Bronchial epithelial cell (primary cell): ENCODE measurements at regions not wholly inside any gene's neighbourhood (a gene's known extent, or its start where the extent isn't known, plus 50 kb on each side); places are given as distances from the start of the nearest gene placed in this dataset.
A peak's percentile ranks its signal among the peaks of the same experiment; 100 is the strongest.
"Not testable (repeated sequence)": the region's sequence is repeated elsewhere in the genome, so short reads cannot be mapped to it uniquely, and the experiment has no call there.

Experiments used
- DNase-seq: peaks from one replicate; pipeline ENCODE4 v3.0.0-alpha.2; 2010; ENCODE audit warnings: low read depth
- FAIRE-seq: peaks from 2 replicates; lab custom pipeline; 2011; peaks lifted over from hg19 to GRCh38; lab: Jason Lieb, UNC
- H3K27me3 ChIP-seq: 2 replicates; pipeline ENCODE4 v1.5.1; 2011; ENCODE audit warnings: low read length; ENCODE audit not compliant: control insufficient read depth, insufficient read depth
- H3K36me3 ChIP-seq: 2 replicates; pipeline ENCODE4 v1.5.1; 2011; ENCODE audit warnings: low read length; ENCODE audit not compliant: control insufficient read depth, insufficient read depth
- H3K4me3 ChIP-seq: 2 replicates; pipeline ENCODE4 v1.5.1; 2011; ENCODE audit warnings: mild to moderate bottlenecking, low read depth, low read length, control low read depth
- TF ChIP-seq, protein P1 (sequence below): IDR thresholded peaks from 2 replicates; pipeline ENCODE4 v1.5.1; 2011; ENCODE audit warnings: mild to moderate bottlenecking, moderate library complexity, low read length, control low read depth, inconsistent platforms; ENCODE audit not compliant: insufficient read depth, severe bottlenecking

DNA sequence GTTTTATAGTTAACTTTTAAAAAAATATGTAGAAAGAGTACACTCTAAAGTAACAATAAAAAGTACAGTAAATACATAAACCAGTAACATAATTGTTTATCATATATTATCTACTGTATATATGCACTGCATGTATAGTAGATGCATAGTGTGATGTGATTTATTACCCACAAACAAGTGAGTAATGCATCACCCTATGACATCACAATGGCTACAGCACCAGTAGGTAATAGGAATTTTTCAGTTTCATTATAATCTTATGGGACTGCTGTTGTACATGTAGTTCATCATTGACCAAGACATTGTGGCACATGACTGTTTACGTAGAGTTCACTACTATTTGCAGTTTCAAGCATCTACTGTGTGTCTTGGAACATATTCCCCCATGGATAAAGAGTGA lies 1047.2 kb downstream of the ROBO2 start:
- Histone ChIP-seq H3K4me3 (no peak overlapping the region), H3K27me3 (no peaks in the 10 kb centered on the region), H3K36me3 (no peaks in the 10 kb centered on the region)
- FAIRE-seq (no peak), DNase-seq (no peak)
- TF ChIP-seq, protein P1, sequence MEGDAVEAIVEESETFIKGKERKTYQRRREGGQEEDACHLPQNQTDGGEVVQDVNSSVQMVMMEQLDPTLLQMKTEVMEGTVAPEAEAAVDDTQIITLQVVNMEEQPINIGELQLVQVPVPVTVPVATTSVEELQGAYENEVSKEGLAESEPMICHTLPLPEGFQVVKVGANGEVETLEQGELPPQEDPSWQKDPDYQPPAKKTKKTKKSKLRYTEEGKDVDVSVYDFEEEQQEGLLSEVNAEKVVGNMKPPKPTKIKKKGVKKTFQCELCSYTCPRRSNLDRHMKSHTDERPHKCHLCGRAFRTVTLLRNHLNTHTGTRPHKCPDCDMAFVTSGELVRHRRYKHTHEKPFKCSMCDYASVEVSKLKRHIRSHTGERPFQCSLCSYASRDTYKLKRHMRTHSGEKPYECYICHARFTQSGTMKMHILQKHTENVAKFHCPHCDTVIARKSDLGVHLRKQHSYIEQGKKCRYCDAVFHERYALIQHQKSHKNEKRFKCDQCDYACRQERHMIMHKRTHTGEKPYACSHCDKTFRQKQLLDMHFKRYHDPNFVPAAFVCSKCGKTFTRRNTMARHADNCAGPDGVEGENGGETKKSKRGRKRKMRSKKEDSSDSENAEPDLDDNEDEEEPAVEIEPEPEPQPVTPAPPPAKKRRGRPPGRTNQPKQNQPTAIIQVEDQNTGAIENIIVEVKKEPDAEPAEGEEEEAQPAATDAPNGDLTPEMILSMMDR: no peak

DNA sequence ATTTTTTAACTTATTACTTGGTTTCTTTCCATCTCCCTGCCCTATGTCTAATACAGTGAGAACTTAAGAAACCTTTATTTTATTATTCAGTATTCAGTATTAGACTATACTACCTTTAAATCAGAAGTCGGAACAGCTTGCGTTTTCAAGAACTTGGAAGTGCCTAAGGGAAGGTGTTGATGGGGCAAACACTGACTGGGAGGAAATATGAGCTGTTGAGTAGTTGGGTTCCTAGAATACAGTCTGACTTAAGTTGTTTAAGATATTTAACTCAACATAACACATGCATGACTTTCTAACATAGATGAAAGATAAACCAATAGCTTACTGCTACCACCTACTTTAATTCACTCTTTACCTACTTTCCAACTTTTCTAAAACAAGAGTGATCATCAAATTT lies 1048.1 kb downstream of the ROBO2 start:
- TF ChIP-seq, protein P1: no peak
- Histone ChIP-seq H3K27me3 (no peaks in the 10 kb centered on the region), H3K4me3 (no peak overlapping the region), H3K36me3 (no peaks in the 10 kb centered on the region)
- FAIRE-seq: no peak
- no peak for DNase-seq

DNA sequence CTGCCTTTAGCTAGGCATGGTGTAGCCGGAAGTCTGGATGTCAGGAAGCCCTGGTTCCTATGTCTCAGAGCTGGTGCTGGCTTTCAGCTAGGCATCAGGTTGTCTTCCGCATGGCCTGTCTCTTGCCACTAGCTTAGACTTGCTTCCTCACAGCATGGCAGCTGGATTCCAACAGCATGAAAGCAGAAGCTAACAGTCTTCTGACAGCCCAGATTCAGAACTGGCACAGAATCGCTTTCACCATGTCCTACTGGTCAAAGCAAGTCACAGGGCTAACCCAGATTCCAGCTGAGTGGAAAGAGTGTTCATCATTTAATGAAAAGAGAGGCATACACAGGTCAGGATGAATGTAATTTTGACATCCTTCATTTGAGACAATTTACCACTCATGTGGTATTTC lies 1050.5 kb downstream of the ROBO2 start:
- FAIRE-seq (no peak), DNase-seq (no peak)
- H3K4me3 ChIP-seq: no peak overlapping the region
- no peaks in the 10 kb centered on the region for H3K27me3 ChIP-seq
- no peaks in the 10 kb centered on the region for H3K36me3 ChIP-seq
- TF ChIP-seq, protein P1: no peak

DNA sequence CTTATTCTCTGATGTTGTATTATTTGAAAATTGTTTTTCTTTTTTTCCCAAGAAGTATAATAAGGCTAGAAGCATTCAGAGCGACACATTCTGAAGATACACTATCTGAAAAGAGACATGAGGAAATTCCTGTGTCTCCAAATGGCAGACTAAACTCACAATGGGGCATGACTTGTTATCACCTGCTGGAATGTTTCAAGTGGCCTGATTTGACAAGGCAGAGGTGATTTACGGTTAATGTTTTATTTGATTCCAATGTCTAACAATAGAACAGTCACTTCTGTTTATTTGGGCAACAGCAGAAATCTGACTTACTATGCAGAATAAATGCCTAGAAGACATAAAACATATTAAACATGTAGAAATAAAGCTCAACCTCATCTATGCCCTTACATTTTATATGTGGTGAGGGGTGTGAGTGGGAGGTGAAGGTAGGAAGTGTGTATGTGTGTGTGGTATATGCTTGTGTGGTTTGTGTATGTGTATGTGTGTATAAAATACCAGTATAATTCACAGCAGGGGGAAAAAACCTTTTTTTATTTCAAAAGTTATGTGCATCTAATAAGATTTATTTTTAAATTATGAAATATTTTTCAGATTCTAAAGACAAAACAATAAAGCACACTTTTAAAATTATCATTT lies 1051.7 kb downstream of the ROBO2 start:
- TF ChIP-seq, protein P1: no peak
- FAIRE-seq (no peak), DNase-seq (no peak)
- Histone ChIP-seq H3K4me3 (no peak overlapping the region), H3K27me3 (no peaks in the 10 kb centered on the region), H3K36me3 (no peaks in the 10 kb centered on the region)

DNA sequence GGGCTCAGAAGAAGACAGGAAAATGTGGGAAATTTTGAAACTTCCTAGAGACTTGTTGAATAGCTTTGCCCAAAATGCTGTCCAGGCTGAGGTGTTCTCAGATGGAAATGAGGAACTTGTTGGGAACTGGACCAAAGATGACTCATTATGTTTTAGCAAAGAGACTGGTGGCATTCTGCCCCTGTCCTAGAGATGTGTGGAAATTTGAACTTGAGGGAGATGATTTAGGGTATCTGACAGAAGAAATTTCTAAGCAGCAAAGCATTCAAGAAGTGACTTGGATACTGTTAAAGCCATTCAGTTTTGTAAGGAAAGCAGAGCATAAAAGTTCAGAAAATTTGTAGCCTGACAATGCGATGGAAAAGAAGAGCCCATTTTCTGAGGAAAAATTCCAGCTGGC lies 1052.7 kb downstream of the ROBO2 start:
- H3K4me3 ChIP-seq, H3K36me3 ChIP-seq, H3K27me3 ChIP-seq, FAIRE-seq: not testable (repeated sequence)
- DNase-seq: peak; percentile 23

DNA sequence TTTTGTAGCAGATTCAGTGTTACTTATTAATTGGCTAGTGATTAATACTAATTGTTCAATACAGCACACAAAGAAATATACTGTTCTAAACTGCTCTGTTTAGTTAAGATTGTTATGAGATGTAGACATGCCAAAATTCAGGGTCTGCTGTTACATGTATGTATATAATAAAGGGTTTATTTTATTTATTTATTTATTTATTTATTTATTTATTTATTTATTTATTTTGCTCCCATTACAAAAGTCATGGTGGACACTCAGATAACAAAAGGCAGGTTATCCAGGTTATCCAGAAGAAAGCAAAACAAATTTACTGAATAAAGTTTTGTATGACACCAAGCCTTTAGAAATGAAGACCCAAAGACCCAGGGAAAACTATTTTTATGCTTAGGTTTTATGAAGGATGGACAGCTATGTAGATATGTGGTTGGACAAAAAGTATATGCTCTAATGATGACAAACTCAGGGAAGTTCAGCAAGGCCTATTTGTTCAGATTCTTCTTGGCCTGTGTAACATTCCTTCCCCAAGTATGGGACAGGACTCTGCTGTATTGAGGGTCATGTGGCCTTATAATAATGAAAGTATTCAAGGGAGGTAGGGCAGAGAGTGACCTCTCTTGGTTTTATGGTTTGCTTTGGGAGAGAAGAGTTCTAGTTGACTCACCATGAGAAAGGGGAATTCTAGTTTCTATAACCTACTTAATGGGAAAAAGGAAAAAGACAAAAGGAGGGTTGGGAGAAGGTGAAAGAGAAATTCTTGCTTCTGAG lies 1056.8 kb downstream of the ROBO2 start:
- no peak for DNase-seq
- FAIRE-seq: no peak
- H3K4me3 ChIP-seq: no peak overlapping the region
- TF ChIP-seq, protein P1: no peak
- no peaks in the 10 kb centered on the region for H3K36me3 ChIP-seq
- H3K27me3 ChIP-seq: no peaks in the 10 kb centered on the region
